KMS-11 (cell line): ENCODE measurements at regions not wholly inside any gene's neighbourhood (a gene's known extent, or its start where the extent isn't known, plus 50 kb on each side); places are given as distances from the start of the nearest gene placed in this dataset.

ENCODE experiments used
- H2AFZ ChIP-seq: fragments of 200-600 bp; sonication (generic); 2 replicates; pipeline ENCODE4 v1.6.1; 2016; ENCODE audit warnings: antibody characterized with exemption, mixed run types, low read depth
- H3K27ac ChIP-seq: fragments of 200-600 bp; sonication (generic); 2 replicates; pipeline ENCODE4 v1.6.1; 2016; ENCODE audit warnings: mild to moderate bottlenecking, mixed run types
- H3K27me3 ChIP-seq: fragments of 200-600 bp; sonication (generic); 2 replicates; pipeline ENCODE4 v1.6.1; 2017; ENCODE audit warnings: mild to moderate bottlenecking, low read depth, mixed run types, moderate library complexity; ENCODE audit not compliant: insufficient read depth
- H3K36me3 ChIP-seq: fragments of 200-600 bp; sonication (generic); 2 replicates; pipeline ENCODE4 v1.6.1; 2017; ENCODE audit warnings: mild to moderate bottlenecking, mixed run types; ENCODE audit not compliant: insufficient read depth
- H3K4me1 ChIP-seq: fragments of 200-600 bp; sonication (generic); 2 replicates; pipeline ENCODE4 v1.6.1; 2016; ENCODE audit warnings: mild to moderate bottlenecking, low read depth, mixed run types; ENCODE audit not compliant: poor library complexity, severe bottlenecking
- H3K4me2 ChIP-seq: fragments of 200-600 bp; sonication (generic); 2 replicates; pipeline ENCODE4 v1.7.0; 2016; ENCODE audit warnings: mild to moderate bottlenecking, mixed run types
- H3K4me3 ChIP-seq: fragments of 200-600 bp; sonication (generic); IDR thresholded peaks from 2 replicates; pipeline ENCODE4 v1.6.1; 2017; ENCODE audit warnings: low read depth, low read length, mixed read lengths; ENCODE audit not compliant: insufficient read depth
- H3K79me2 ChIP-seq: fragments of 200-600 bp; sonication (generic); 2 replicates; pipeline ENCODE4 v1.6.1; 2016; ENCODE audit warnings: low read depth, mixed run types; ENCODE audit not compliant: insufficient read depth
- H3K9ac ChIP-seq: fragments of 200-600 bp; sonication (generic); 2 replicates; pipeline ENCODE4 v1.6.1; 2016; ENCODE audit warnings: mild to moderate bottlenecking, mixed run types
- H4K20me1 ChIP-seq: fragments of 200-600 bp; sonication (generic); 2 replicates; pipeline ENCODE4 v1.6.1; 2016; ENCODE audit warnings: mild to moderate bottlenecking, mixed run types; ENCODE audit not compliant: insufficient read depth
- TF ChIP-seq, protein P1 (sequence below): fragments of 200-600 bp; sonication (generic); conservative IDR thresholded peaks from 2 replicates; pipeline ENCODE4 v1.6.1; 2017; ENCODE audit warnings: low read depth, mild to moderate bottlenecking, antibody characterized with exemption, low read length, moderate library complexity, mixed read lengths

GRCh38 chr7:109354552-109354951, 784.9 kb downstream of the DNAJB9 start:
- Histone ChIP-seq H3K9ac (no peak overlapping the region), H3K79me2 (no peaks in the 10 kb centered on the region), H2AFZ (no peak overlapping the region), H3K4me1 (no peaks in the 10 kb centered on the region), H3K4me3 (no peak overlapping the region), H3K4me2 (no peak overlapping the region), H3K36me3 (no peaks in the 10 kb centered on the region), H3K27ac (no peak overlapping the region), H4K20me1 (no peaks in the 10 kb centered on the region), H3K27me3 (no peaks in the 10 kb centered on the region)
- TF ChIP-seq, protein P1, sequence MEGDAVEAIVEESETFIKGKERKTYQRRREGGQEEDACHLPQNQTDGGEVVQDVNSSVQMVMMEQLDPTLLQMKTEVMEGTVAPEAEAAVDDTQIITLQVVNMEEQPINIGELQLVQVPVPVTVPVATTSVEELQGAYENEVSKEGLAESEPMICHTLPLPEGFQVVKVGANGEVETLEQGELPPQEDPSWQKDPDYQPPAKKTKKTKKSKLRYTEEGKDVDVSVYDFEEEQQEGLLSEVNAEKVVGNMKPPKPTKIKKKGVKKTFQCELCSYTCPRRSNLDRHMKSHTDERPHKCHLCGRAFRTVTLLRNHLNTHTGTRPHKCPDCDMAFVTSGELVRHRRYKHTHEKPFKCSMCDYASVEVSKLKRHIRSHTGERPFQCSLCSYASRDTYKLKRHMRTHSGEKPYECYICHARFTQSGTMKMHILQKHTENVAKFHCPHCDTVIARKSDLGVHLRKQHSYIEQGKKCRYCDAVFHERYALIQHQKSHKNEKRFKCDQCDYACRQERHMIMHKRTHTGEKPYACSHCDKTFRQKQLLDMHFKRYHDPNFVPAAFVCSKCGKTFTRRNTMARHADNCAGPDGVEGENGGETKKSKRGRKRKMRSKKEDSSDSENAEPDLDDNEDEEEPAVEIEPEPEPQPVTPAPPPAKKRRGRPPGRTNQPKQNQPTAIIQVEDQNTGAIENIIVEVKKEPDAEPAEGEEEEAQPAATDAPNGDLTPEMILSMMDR: no peak

DNA sequence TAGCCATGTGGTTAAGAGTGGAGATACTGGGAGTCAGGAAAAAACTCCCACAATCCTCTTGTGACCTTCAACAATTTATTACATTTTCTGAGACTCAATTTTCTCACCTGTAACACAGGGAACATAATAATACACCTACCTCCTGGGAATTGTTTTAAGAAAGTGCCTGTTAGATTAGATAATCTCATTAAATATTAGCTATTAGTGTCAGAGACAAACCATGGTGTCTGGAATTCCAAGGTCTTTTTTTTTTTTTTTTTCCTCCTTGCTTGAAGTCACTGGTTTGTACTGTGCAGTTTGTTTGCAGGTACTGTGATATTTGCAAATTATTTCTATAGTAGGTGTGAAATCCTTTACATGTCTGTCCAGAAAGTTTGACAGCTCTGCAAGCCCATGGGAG, 806.1 kb downstream of the DNAJB9 start:
- no peaks in the 10 kb centered on the region for H3K4me1 ChIP-seq
- H3K4me3 ChIP-seq: no peak overlapping the region
- TF ChIP-seq, protein P1: no peak
- no peak overlapping the region for H3K27ac ChIP-seq
- H3K4me2 ChIP-seq: no peak overlapping the region
- H3K36me3 ChIP-seq: no peaks in the 10 kb centered on the region
- H3K79me2 ChIP-seq: no peaks in the 10 kb centered on the region
- no peaks in the 10 kb centered on the region for H4K20me1 ChIP-seq
- no peak overlapping the region for H2AFZ ChIP-seq
- no peak overlapping the region for H3K9ac ChIP-seq
- no peaks in the 10 kb centered on the region for H3K27me3 ChIP-seq

DNA sequence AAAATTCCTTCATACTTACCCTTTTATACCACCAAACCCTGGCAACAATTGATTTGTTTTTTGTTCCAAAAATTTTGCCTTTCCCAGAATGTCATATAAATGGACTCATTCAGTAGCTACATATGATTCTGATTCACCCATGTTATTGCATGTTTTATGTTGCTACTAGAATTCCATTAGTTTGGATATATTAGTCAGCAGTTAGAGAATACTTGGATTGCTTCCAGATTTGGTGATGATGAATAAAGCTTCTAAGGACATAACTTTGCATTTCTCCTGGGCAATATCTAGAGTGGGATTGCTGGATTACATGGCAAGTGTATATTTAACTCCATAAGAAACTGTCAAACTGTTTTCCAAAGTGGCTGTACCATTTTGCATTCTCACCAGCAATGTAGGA, 806.9 kb downstream of the DNAJB9 start:
- H2AFZ ChIP-seq: no peak overlapping the region
- TF ChIP-seq, protein P1: no peak

DNA sequence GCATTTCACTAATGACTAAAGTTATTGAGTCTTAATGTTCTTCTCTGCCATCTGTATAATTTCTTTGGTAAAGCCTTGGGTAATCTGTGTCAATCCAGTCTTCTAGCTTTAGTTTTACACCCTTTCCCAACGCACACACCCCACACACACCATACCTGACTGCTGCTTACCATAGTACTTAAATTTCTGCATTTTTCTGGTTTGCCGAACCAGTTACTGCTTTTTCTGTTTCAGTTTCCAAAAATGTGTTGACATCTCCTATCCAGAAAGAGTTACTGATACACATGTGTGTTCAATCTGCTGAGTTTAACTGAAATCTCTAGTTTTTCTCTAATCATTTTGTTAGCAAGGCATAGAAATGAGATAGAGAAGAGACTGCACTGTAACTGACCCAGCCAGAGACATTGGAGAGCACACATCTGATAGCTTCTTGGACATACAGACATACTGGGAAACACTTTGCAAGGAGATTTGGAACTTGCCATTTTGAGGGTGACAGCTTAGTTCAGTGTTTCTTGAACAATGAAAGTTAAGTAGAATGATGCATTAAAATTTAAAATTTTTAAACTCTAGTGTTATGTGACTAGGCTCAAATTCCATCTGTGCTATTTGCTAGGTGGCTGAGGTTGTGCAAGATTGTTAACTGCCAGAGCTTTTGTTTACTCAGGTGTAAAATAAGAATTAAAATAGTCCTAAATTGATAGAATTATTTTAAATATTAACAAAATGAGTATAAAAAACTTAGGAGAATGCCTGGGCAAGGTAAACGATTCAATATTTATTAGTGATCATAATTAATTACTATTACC, 807.6 kb downstream of the DNAJB9 start:
- TF ChIP-seq, protein P1: no peak
- Histone ChIP-seq H2AFZ (no peak overlapping the region), H3K4me2 (no peak overlapping the region), H3K27me3 (no peaks in the 10 kb centered on the region), H3K79me2 (no peaks in the 10 kb centered on the region), H3K27ac (no peak overlapping the region), H3K4me3 (no peak overlapping the region), H3K4me1 (no peaks in the 10 kb centered on the region), H4K20me1 (no peaks in the 10 kb centered on the region), H3K36me3 (no peaks in the 10 kb centered on the region), H3K9ac (no peak overlapping the region)

More for the DNA sequence above, 806.9 kb downstream of the DNAJB9 start:
- Histone ChIP-seq H3K27me3 (no peaks in the 10 kb centered on the region), H3K36me3 (no peaks in the 10 kb centered on the region), H3K79me2 (no peaks in the 10 kb centered on the region), H3K4me3 (no peak overlapping the region), H3K27ac (no peak overlapping the region), H4K20me1 (no peaks in the 10 kb centered on the region), H3K4me1 (no peaks in the 10 kb centered on the region), H3K4me2 (no peak overlapping the region), H3K9ac (no peak overlapping the region)
